Activated CD4-positive, CD25-positive, alpha-beta regulatory T cell treated with anti-CD3 and anti-CD28 coated beads, Interleukin-2, amount 50 U/mL, for 72 hours (primary cell): ENCODE measurements at regions not wholly inside any gene's neighbourhood (a gene's known extent, or its start where the extent isn't known, plus 50 kb on each side); places are given as distances from the start of the nearest gene placed in this dataset.

Experiments used
- DNase-seq: peaks from one replicate; pipeline ENCODE4 v3.0.0; 2021

DNA sequence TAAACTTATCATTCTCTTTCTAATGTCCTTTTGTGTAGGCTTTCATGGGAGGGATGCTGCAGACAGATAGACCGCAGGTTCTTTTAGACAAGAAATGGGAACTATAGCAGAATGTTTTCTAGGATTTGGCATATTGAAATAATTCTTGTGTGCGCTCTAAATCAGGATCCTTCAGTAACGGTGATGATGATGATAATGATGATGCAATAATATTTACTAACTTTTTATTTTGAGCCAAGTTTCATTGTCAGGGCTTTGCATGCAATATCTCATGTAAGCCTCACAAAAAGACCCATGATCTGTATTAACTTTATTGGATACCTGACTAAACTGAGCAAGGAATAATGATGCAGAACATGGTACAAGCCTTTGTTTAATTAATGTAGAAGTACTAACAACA lies 280.1 kb downstream of the HAO1 start:
- DNase-seq: no peak

DNA sequence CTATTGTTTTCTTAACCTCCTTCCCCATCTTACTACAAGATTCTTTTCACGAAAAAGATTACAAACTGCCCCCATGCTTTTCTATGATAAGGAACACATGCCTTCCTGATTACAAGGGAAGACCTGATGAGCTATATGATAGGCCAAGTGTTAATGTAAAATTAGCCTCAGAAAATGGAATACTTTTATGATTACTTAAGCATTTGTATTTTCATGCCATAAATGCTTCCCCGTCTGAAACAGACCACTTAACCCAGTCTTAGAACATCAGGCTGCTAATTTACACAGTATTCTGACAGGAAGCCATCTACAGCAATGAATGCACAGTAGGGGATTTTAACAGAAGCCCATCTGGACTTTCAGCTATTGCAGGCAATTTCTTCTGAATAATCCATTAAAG lies 274.9 kb downstream of the HAO1 start:
- no peak for DNase-seq

DNA sequence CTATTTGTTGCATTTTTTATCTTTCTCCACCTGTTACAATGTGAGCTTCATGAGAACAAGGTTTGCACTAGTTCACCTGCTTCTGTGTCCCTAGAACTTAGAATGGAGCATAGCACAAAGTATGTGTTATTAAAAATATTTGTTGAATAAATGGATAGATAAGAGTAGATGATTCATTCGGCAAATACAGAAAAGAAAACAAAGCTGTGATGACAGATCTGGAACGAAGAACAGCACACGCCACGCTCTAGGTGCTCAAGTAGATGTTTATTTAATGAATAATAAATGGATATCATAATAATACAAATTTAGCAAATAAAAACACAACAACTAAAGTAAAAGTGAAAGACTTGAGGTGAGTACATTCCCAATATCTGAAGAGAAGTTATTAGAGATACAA lies 273.1 kb downstream of the HAO1 start:
- DNase-seq: no peak

DNA sequence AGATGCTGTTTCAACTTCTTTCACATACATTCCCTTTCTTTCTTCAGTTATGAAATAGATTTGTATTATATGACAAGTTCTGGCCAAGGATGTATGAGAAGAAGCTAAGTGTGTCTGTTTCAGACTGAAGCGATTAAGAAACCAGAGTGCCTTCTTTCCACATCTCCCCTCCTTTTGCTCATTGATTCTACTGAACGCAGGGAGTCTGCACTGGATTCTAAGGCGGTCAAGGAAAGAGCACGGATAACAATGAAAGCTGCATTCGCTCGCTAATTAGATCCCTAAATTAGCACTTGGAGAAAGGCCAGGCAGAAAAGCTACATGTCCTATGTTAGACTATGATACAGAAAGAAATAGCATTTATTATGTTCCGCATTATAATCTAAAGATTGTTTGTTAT lies 267.7 kb downstream of the HAO1 start:
- DNase-seq: no peak

DNA sequence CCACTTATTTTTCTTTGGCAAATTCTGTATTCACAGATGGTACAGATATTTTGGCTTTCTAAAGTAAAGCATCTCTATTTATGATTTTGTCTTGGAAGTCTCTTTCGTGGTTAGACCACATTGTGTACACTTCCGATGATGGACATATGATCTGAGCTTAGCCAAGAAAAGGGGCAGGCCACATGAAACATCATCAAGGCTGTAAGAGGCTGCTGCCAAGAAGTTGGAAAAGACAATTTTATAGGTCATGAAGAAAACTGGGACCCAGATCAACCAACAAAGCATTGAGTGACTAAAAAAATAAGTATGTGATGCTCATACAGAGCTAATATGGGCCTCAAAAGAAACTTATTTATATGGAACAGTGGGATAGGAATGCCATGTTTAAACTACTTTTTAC lies 266.4 kb downstream of the HAO1 start:
- DNase-seq: no peak

DNA sequence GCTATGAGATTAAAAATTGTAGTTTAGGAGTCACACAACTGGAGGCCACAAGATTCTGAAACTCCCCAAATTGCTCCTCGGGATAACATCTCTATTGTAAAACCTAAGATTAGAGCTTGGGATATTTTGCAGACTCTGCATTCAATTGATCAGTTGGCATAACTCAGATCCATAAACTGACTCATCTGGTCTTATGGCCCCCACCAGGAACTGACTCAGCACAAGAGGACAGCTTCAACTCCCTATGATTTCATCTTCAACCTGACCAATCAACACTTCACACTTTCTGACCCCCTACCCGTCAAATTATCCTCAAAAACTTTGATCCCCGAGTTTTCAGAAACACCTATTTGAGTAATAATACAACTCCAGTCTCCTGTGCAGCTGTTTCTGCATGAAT lies 257.3 kb downstream of the HAO1 start:
- DNase-seq: no peak

DNA sequence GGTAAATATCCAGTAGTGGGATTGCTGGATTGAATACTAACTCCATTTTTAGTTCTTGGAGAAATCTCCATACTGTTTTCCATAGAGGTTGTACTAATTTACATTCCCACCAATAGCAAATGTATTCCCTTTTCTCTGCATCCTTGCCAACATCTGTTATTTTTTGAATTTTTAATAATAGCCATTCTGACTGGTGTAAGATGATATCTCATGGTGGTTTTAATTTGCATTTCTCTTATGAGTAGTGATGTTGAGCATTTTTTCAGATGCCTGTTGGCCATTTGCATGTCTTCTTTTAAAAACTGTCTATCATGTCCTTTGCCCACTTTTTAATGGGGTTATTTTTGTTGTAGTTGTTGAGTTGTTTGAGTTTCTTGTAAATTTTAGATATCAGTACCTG lies 253.2 kb downstream of the HAO1 start:
- DNase-seq: no peak

DNA sequence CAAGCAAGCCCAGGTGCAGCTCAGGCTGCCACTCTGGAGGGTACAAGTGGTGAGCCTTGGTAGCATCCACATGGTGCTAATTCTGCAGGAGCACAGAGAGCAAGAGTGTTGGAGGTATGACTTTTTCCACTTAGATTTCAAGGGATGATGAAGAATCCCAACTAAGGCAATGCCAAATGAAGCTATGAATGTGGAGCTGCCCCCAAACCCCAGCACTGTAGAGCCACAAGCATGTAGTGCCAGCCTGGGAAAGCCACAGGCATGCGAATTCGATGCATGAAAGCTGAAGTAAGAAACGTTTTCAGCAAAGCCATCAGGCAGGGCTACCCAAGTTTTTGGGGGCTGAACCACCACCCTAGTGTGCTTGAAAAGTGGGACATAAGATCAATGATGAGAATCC lies 251.1 kb downstream of the HAO1 start:
- DNase-seq: no peak

DNA sequence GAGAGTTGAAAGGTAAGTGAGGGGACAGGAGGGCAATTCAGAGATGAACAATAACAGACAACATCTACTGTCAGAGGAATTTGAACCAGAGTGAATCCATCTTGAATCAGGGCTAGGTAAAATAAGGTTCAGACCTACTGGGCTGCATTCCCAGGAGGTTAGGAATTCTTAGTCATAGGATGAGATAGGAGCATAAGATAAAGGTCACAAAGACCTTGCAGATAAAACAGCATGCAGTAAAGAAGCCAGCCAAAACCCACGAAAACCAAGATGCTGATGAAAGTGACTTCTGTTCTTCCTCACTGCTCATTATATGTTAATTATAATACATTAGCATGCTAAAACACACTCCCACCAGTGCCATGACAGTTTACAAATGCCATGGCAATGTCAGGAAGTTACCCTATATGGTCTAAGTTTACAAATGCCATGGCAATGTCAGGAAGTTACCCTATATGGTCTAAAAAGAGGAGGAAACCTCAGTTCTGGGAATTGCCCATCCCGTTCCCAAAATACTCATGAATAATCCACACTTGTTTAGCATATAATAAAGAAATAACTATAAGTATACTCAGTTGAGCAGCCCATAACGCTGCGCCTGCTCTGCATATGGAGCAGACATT lies 248.5 kb downstream of the HAO1 start:
- no peak for DNase-seq

DNA sequence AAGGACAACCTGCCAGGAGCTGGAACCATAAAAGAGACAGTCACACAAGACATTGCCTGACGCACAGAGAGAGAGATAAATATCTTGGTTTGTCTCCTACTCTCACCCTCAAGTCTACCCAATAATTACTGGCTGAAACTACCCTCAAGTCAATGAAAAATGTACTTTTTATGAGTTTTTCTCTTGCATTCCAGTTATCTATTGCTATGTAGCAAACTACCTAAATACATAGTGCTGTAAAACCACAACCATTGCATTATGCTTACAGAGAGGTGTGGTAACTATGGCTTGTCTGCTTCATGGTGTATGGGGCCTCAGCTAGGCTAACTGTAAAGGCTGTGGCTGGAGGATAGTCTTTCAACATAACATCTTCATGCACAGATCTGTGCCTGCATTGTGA lies 247.8 kb downstream of the HAO1 start:
- no peak for DNase-seq

DNA sequence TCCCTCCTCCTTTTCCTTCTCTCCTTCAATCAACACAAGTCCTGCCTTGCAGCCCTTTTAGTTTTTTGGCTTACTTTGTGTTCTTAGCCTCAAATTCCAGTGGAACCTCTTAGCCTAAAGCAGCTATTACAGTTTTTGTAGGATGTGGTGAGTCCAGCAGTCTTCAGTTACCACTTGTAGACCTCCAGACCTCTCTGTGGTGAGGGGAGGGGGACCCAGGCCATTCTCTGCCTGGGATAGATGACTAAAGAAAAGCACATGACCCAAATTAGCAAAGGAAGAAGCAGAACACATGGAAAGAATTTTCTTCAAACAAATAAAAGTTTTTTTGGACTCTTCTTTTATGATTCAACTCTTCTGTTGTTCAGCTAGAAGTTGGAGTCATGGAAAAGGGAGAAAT lies 246.5 kb downstream of the HAO1 start:
- no peak for DNase-seq

DNA sequence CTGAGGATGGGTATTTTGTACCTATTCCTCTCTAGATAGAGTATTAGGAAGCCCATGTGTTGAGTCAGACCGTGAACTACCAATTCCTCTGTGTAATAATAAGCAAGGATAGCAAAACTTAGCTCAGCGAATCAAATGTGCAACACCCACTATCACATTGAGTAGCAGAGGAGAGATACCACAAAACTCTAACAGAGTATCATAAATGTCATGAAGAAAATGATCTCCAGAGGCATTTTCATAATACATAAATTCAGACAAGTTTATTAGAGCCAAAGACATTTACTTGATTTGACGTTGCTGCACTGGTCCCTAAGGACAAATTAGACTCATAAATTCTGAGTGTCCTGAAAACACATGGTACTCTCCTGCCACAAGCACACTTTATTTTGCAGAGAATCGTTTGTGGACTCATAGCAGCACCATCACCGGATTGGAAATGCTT lies 245.2 kb downstream of the HAO1 start:
- no peak for DNase-seq

DNA sequence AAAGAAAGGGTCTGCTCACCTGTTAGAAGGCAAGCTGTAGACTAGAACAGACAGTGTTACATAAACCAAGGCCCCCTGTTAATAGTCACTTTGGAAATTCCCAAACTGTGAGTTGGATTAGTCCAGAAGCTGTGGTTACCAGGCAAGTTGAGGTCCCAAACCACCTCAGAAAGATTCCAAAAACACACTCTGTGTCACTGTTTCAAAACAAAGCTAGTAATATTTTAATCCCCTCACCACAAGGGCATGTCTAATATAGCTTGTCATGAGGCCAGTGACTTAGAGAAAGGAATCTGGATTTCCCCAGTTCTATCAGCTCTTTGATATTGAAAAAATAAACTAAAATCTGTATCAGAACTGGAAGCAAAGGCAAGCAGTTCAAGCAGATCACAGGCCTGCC lies 244.6 kb downstream of the HAO1 start:
- DNase-seq: no peak

DNA sequence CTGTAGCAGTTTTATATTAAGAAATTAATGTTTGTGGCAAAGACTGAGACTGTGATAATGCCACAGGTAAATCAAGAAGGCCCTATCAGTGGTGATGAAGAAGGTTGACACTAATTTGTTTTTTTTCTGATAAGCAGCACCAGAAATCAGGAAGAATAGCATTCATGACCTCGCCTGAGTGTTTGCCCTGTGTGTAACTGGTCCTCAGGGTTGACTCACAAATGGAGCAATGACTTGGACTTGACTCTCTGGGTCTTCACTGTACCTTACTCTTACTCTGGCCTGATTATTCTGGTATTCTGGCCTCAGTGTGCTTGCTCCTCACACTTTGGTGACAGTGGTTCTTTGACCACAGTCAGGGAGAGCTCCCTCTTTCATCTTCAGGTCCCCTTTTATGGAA lies 243.9 kb downstream of the HAO1 start:
- no peak for DNase-seq

DNA sequence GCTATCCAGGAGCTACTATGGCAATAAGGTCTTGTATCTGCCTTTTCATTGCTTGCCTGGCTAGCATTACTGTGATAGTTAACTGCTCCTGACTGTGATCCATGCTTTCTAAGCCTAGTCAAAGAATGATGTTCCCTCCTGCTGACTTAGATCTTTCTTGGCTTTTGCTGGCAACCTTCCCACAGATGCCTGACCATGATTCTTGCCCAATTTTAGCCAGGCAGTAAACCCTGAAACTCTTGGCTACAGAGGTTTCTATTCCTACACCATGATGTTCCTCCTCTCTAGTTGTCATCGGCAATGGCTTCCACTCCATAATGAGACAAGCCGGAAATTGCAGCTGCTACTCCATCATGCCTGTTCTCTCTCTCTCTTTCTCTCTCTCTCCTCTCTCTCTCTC lies 238.1 kb downstream of the HAO1 start:
- no peak for DNase-seq

DNA sequence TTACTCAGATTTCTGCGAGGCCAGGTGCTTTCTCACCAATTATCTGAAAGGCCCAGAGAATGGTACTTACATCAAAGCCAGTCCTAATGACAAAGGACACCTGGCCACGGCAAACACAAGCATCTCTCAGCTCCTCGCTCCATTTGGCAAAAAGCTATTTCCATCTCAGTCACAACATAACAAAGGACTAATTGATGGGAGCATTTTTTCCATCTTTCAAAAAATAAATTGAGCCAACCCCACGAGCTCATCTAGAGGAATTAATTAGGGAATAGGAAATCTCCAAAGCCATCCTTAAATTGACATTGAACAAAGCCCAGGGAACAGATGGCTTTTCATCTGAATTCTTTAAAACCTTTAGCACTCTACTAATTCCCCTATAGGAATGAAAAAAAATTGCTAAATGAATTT lies 236.7 kb downstream of the HAO1 start:
- no peak for DNase-seq

DNA sequence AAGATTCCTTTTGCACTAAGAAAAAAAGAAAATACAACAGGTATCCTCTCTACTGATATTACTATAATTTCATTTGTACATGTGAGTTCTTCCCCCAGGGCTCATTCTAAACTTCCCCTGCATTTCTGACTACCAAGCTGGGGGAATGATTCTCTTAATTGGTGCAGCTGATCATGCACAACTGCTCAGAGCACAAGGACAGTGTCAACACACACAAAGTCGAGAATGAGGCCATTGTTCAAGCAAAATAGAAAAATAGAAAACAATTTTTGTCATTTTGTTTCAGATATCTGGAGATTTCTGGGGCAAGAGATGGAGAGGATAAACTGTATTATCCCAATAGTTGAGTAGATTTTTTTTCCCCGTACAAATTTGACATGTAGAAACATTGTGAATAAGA lies 236.3 kb downstream of the HAO1 start:
- DNase-seq: no peak

DNA sequence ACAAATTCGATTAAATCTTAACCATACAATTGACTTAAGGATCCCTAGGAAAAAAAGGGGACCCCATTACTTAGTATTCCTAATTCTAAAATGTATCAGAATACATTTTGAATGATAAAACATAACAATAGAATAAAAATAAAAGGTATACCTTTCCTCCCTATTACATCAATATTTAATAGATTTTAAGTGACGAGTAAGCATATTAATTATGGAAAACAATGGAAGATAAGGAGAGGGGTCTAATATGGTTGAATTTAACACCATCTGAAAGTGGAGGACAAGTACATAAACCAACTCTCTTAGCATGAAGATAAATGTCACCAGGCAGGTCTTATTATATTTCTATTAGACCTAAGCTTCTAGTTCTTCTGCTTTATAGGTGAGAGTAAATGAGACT lies 232.1 kb downstream of the HAO1 start:
- no peak for DNase-seq

DNA sequence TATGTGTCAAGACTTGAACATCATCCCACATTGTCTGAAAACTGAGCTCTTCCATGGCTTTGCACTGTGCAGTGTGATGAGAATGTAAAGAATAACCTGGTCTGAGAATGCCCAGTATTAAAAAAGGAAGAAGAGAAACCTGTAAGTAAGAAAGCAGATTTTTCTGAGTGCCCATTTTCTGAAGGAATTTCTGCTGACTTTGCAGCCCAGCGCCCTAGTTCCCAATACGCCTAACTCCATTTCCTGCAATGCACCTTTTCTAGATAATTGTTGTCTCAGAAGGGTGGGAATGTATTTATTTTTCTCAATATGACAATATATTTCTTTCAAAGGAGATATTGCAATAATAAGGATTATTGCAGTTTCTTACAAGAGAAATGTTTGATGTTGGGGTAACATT lies 231.5 kb downstream of the HAO1 start:
- DNase-seq: no peak

DNA sequence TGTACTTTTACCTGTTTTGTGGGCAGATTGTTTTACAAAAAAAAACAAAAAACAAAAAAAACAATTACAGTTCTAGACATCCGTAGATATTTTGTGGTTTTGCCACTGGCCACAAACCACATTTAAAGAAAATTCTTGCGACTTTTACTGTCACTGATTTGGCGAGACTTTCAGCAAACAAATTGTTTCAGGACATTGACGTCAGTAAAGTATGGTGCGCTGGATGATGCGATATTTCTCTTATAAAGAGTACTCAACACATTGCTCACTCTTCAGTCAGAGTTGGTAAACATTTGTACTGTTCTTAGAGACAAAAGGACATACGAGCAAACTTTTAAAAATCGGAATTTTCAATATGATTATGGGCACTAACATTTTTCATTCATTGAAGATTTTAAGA lies 229.8 kb downstream of the HAO1 start:
- DNase-seq: no peak

DNA sequence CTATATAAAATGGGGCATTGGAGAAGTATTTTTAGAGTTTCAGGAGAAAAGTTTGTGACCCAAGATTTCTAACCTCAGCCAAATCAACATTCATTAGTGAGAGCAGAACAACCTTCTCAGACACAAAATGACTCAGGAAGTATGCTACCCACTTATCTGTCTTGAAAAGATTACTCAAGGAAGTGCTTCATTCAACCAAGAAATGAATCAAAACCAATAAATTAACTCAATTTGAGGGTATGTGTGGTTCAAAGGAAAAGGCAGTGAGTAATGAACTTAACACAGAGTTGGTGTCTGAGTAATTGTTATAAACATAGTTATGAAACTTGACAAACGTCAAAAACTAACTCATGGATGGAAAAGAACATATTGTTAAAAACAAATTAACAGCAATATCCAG lies 227.6 kb downstream of the HAO1 start:
- DNase-seq: no peak

DNA sequence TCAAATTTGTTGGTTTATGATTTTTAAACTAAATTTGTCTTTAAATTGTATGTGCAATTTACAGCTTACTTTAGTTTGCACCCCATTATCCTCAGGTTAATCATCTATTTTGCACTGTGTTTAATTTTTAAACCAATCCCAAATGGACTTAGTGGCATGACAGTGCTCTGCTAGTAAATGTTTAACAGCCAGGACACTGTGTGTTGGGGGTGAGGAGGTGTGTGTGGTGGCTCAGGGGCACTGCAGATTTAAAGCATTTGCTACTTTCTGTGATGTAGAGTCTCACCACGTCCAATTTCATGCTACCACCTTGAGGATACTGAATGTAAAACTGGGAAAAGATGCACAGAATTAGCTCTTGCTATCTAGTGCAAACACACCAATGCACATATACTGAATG lies 225.7 kb downstream of the HAO1 start:
- no peak for DNase-seq

DNA sequence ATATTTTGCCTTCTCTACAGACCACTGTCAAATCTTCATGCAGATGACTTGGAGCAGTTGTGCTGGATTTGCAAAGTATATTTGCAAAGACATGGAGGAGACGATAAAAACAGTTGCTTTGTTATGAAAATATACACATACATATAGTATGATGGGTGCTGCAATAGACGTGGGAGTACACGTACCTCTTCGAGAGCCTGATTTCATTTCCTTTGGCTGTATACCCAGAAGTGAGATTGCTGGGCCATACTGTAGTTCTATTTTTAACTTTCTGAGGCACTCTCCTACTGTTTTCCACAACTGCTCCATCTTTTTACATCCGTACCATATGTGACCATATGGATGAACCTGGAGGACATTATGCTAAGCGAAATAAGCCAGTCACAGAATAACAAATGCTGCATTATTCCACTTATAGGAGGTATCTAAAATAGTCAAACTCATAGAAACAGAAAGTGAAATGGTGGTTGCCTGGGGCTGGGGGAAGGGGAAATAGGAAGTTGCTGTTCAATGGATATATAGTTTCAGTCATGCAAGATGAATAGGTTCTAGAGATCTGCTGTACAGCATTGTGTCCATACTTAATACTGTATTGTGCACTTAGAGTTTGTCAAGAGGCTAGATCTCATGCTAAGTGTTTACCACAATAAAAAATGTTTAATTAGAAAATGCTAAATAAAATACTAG lies 223.8 kb downstream of the HAO1 start:
- DNase-seq: no peak

DNA sequence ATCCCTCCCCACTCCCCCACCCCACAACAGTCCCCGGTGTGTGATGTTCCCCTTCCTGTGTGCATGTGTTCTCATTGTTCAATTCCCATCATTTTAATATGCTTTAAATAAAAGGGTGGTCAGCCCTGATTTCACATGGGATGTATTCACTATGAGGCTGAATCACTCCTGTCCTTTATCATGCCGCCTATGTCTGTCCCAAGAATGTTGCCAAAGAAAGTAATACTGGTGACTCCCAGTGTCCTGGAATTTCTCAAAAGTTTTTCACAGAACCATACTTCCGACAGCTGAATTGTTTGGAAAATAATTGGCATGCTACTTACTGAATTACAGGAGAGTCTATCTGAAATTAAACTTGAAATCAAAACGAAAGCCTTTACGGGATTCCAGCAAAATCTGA lies 217.7 kb downstream of the HAO1 start:
- no peak for DNase-seq

DNA sequence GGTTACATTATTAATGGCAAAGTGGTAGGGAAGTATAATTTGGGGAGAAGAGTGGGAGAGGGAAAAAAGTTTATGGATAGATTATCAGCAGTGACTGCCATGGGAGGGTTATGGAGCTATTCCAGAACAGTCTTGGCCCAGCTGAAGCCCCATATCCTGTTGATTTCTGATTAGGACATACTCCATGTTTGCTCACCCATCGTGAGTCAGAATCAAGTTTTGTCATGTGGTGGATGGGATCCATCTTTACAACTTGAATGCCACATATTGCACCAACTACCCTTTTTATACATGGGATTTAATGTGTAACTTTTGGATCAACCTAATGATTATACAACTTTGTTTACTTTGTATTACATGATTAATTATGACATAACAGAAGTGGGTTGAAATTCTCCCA lies 217.0 kb downstream of the HAO1 start:
- DNase-seq: no peak
